Keratinocyte (primary cell): ENCODE measurements at regions not wholly inside any gene's neighbourhood (a gene's known extent, or its start where the extent isn't known, plus 50 kb on each side); places are given as distances from the start of the nearest gene placed in this dataset.

Source experiments
- DNase-seq: peaks from one replicate; pipeline ENCODE4 v3.0.0-alpha.2; 2011; ENCODE audit warnings: low read depth, missing footprints, low spot score
- FAIRE-seq: peaks from 2 replicates; lab custom pipeline; 2011; peaks lifted over from hg19 to GRCh38; lab: Jason Lieb, UNC
- H2AFZ ChIP-seq: 2 replicates; pipeline ENCODE4 v1.6.0; 2012; ENCODE audit warnings: low read length, control low read depth, inconsistent platforms; ENCODE audit not compliant: control insufficient read depth
- H3K27ac ChIP-seq: 2 replicates; pipeline ENCODE4 v1.5.1; 2011; ENCODE audit warnings: low read length; ENCODE audit not compliant: control insufficient read depth, insufficient read depth
- H3K27me3 ChIP-seq: 3 replicates; pipeline ENCODE4 v1.6.0; 2011; ENCODE audit warnings: low read length; ENCODE audit not compliant: control insufficient read depth, insufficient read depth; ENCODE audit errors: extremely low read depth
- H3K36me3 ChIP-seq, 2 experiments: 2 replicates in 1 of 2; 3 replicates in 1 of 2; pipeline ENCODE4 v1.5.1; 2011; ENCODE audit warnings: low read length in 2 of 2, mild to moderate bottlenecking in 1 of 2; ENCODE audit not compliant: control insufficient read depth in 2 of 2, insufficient read depth in 2 of 2; ENCODE audit errors: extremely low read depth in 1 of 2
- H3K4me1 ChIP-seq: 3 replicates; pipeline ENCODE4 v1.5.1; 2011; ENCODE audit warnings: low read length; ENCODE audit not compliant: control insufficient read depth, insufficient read depth; ENCODE audit errors: extremely low read depth
- H3K4me2 ChIP-seq: 3 replicates; pipeline ENCODE4 v1.6.0; 2011; ENCODE audit warnings: low read depth, low read length; ENCODE audit not compliant: control insufficient read depth, insufficient read depth; ENCODE audit errors: extremely low read depth
- H3K4me3 ChIP-seq, 3 experiments: fragments of 200-600 bp in 1 of 3; sonication (generic) in 1 of 3; 2 replicates in 2 of 3; 3 replicates in 1 of 3; pipeline ENCODE4 v1.5.1; 2011 to 2016; ENCODE audit warnings: low read length in 3 of 3, mild to moderate bottlenecking in 3 of 3, control low read depth in 2 of 3, inconsistent platforms in 1 of 3, low read depth in 1 of 3, mixed read lengths in 1 of 3, mixed run types in 1 of 3, moderate library complexity in 1 of 3; ENCODE audit not compliant: control insufficient read depth in 2 of 3, insufficient read depth in 2 of 3; ENCODE audit errors: extremely low read depth in 1 of 3
- H3K79me2 ChIP-seq: 2 replicates; pipeline ENCODE4 v1.6.0; 2012; ENCODE audit warnings: low read length; ENCODE audit not compliant: control insufficient read depth, insufficient read depth
- H3K9ac ChIP-seq: 3 replicates; pipeline ENCODE4 v1.6.0; 2011; ENCODE audit warnings: low read length; ENCODE audit not compliant: control insufficient read depth, insufficient read depth; ENCODE audit errors: extremely low read depth
- H3K9me1 ChIP-seq: 3 replicates; pipeline ENCODE4 v1.6.0; 2011; ENCODE audit warnings: low read length; ENCODE audit not compliant: control insufficient read depth, insufficient read depth; ENCODE audit errors: extremely low read depth
- H3K9me3 ChIP-seq: 2 replicates; pipeline ENCODE4 v1.5.1; 2012; ENCODE audit warnings: low read depth, low read length; ENCODE audit not compliant: control insufficient read depth
- H4K20me1 ChIP-seq: 3 replicates; pipeline ENCODE4 v1.6.0; 2011; ENCODE audit warnings: low read length; ENCODE audit not compliant: control insufficient read depth, insufficient read depth; ENCODE audit errors: extremely low read depth
- EZH2 ChIP-seq: IDR thresholded peaks from one replicate; pipeline ENCODE4 v1.6.1; 2012; ENCODE audit warnings: inconsistent platforms, mild to moderate bottlenecking, low read length, moderate library complexity
- dilution Hi-C: fragments of 300-500 bp; cut with MboI; formaldehyde crosslinking; loops from one replicate; pipeline ENCODE4 v1.7.0; 2020; ENCODE audit warnings: low sequenced_read_pairs; ENCODE audit not compliant: extremely low pct_ligation_motif_present
- TF ChIP-seq, protein P1 (sequence below), 3 experiments: IDR thresholded peaks in 1 of 3; conservative IDR thresholded peaks in 1 of 3; optimal IDR thresholded peaks in 1 of 3; 2 replicates in 2 of 3; 3 replicates in 1 of 3; pipeline versions ENCODE3 to v1.5.1; 2011; ENCODE audit warnings: low read length in 3 of 3, mild to moderate bottlenecking in 3 of 3, moderate library complexity in 2 of 3, control low read depth in 1 of 3, inconsistent platforms in 1 of 3; ENCODE audit not compliant: insufficient read depth in 2 of 3; ENCODE audit errors: extremely low read depth in 1 of 3

GRCh38 chr6:10054672-10055071 lies 360.2 kb downstream of the TFAP2A start:
- Histone ChIP-seq H4K20me1 (no peaks in the 10 kb centered on the region), H3K9me3 (no peaks in the 10 kb centered on the region), H3K27me3 (no peaks in the 10 kb centered on the region), H3K27ac (no peak overlapping the region), H3K4me1 (no peaks in the 10 kb centered on the region), H3K79me2 (no peaks in the 10 kb centered on the region), H3K4me3 (no peak overlapping the region), H3K4me2 (no peak overlapping the region), H2AFZ (no peak overlapping the region), H3K9me1 (no peaks in the 10 kb centered on the region), H3K9ac (no peak overlapping the region), H3K36me3 (no peaks in the 10 kb centered on the region)
- no peak for TF ChIP-seq EZH2
- TF ChIP-seq, protein P1, sequence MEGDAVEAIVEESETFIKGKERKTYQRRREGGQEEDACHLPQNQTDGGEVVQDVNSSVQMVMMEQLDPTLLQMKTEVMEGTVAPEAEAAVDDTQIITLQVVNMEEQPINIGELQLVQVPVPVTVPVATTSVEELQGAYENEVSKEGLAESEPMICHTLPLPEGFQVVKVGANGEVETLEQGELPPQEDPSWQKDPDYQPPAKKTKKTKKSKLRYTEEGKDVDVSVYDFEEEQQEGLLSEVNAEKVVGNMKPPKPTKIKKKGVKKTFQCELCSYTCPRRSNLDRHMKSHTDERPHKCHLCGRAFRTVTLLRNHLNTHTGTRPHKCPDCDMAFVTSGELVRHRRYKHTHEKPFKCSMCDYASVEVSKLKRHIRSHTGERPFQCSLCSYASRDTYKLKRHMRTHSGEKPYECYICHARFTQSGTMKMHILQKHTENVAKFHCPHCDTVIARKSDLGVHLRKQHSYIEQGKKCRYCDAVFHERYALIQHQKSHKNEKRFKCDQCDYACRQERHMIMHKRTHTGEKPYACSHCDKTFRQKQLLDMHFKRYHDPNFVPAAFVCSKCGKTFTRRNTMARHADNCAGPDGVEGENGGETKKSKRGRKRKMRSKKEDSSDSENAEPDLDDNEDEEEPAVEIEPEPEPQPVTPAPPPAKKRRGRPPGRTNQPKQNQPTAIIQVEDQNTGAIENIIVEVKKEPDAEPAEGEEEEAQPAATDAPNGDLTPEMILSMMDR (optimal IDR thresholded peaks at IDR 0.05 in 1 of 3, IDR thresholded peaks at IDR 0.05 in 1 of 3, conservative IDR thresholded peaks at IDR 0.05 in 1 of 3; ENCODE audit: extremely low read depth in 1 of 3, insufficient read depth in 2 of 3, low read length in 3 of 3): no peak
- no peak for DNase-seq
- FAIRE-seq: no peak
- dilution Hi-C loops: no loop called here

DNA sequence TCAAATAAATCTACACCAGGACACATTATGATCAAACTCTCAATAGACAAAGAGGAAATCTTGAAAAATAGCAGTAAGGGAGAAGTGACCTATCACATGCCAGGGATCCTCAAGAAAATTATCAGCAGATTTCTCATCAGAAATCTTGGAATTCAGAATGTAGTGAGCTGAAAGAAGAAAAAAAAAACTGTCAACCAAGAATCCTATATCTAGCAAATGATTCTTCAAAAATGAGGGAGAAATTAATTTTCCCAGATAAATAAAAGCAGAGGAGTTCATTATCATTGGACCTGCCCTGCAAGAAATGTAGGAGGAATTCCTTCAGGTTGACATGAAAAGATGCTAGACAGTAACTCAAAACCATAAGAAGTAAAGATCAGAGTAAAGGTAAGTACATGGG lies 363.6 kb downstream of the TFAP2A start:
- H3K36me3 ChIP-seq: no peaks in the 10 kb centered on the region
- dilution Hi-C loops: no loop called here
- H4K20me1 ChIP-seq: no peaks in the 10 kb centered on the region
- H3K9me1 ChIP-seq: no peaks in the 10 kb centered on the region
- no peak for FAIRE-seq
- TF ChIP-seq, protein P1 (optimal IDR thresholded peaks at IDR 0.05 in 1 of 3, IDR thresholded peaks at IDR 0.05 in 1 of 3, conservative IDR thresholded peaks at IDR 0.05 in 1 of 3; ENCODE audit: extremely low read depth in 1 of 3, insufficient read depth in 2 of 3, low read length in 3 of 3): no peak
- TF ChIP-seq EZH2: no peak
- H3K27ac ChIP-seq: no peak overlapping the region
- H3K4me1 ChIP-seq: no peaks in the 10 kb centered on the region
- no peaks in the 10 kb centered on the region for H3K79me2 ChIP-seq
- DNase-seq: no peak
- no peaks in the 10 kb centered on the region for H3K9me3 ChIP-seq
- no peak overlapping the region for H3K4me3 ChIP-seq
- no peak overlapping the region for H2AFZ ChIP-seq
- H3K9ac ChIP-seq: no peak overlapping the region
- H3K27me3 ChIP-seq: no peaks in the 10 kb centered on the region
- no peak overlapping the region for H3K4me2 ChIP-seq
